Activated naive CD4-positive, alpha-beta T cell treated with anti-CD3 and anti-CD28 coated beads, Interleukin-2, amount 10 ng/mL, durations not matched to agents 7 days and 5 days (primary cell): ENCODE measurements at regions not wholly inside any gene's neighbourhood (a gene's known extent, or its start where the extent isn't known, plus 50 kb on each side); places are given as distances from the start of the nearest gene placed in this dataset.

ENCODE experiments used
- CTCF ChIA-PET: fragments of 350-600 bp; sonication (Branson Sonifier 250); formaldehyde crosslinking; loops from one replicate; lab custom pipeline; 2021; ENCODE audit warnings: antibody characterized with exemption; lab: Charles Lee
- DNase-seq: peaks from one replicate; pipeline ENCODE4 v3.0.0-alpha.2; 2020
- H3K27ac Mint-ChIP-seq: one replicate; pipeline ENCODE4 v1.8.0; 2021; ENCODE audit warnings: mild to moderate bottlenecking, moderate library complexity, mixed read lengths
- H3K27me3 Mint-ChIP-seq: one replicate; pipeline ENCODE4 v1.8.0; 2021; ENCODE audit warnings: mild to moderate bottlenecking, mixed read lengths
- H3K36me3 Mint-ChIP-seq: one replicate; pipeline ENCODE4 v1.8.0; 2021; ENCODE audit warnings: mixed read lengths
- H3K4me1 Mint-ChIP-seq: one replicate; pipeline ENCODE4 v1.8.0; 2021; ENCODE audit warnings: mixed read lengths
- H3K4me3 Mint-ChIP-seq: one replicate; pipeline ENCODE4 v1.8.0; 2021; ENCODE audit warnings: mild to moderate bottlenecking, moderate library complexity, mixed read lengths
- H3K9me3 Mint-ChIP-seq: one replicate; pipeline ENCODE4 v1.8.0; 2021; ENCODE audit warnings: mixed read lengths

GRCh38 chr18:44626236-44626635 is 54.5 kb upstream of the SETBP1 start:
- DNase-seq: no peak
- no peaks in the 10 kb centered on the region for H3K36me3 Mint-ChIP-seq
- H3K9me3 Mint-ChIP-seq: no peaks in the 10 kb centered on the region
- no peak overlapping the region for H3K4me3 Mint-ChIP-seq
- peaks cover 4% of the 10 kb centered on the region for H3K27me3 Mint-ChIP-seq
- H3K4me1 Mint-ChIP-seq: no peaks in the 10 kb centered on the region
- H3K27ac Mint-ChIP-seq: no peak overlapping the region
- CTCF ChIA-PET: no interaction called here

- H3K27ac Mint-ChIP-seq: no peak overlapping the region
- peaks cover 4% of the 10 kb centered on the region for H3K27me3 Mint-ChIP-seq
- no peak overlapping the region for H3K4me3 Mint-ChIP-seq
- H3K9me3 Mint-ChIP-seq: no peaks in the 10 kb centered on the region
- CTCF ChIA-PET: no interaction called here
- H3K36me3 Mint-ChIP-seq: no peaks in the 10 kb centered on the region
- no peak for DNase-seq
- no peaks in the 10 kb centered on the region for H3K4me1 Mint-ChIP-seq
Observed at GRCh38 chr18:44626807-44627206, 53.9 kb upstream of the SETBP1 start.

GRCh38 chr18:44627280-44627679 is 53.4 kb upstream of the SETBP1 start:
- peaks cover 4% of the 10 kb centered on the region for H3K27me3 Mint-ChIP-seq

GRCh38 chr18:44629406-44629805 is 51.3 kb upstream of the SETBP1 start:
- Mint-ChIP-seq H3K27me3 (peaks cover 4% of the 10 kb centered on the region), H3K4me3 (no peak overlapping the region), H3K27ac (no peak overlapping the region), H3K36me3 (no peaks in the 10 kb centered on the region), H3K9me3 (no peaks in the 10 kb centered on the region), H3K4me1 (no peaks in the 10 kb centered on the region)
- DNase-seq: no peak
- CTCF ChIA-PET: no interaction called here

More at GRCh38 chr18:44627280-44627679, 53.4 kb upstream of the SETBP1 start:
- no peak for DNase-seq
- Mint-ChIP-seq H3K4me3 (no peak overlapping the region), H3K27ac (no peak overlapping the region), H3K4me1 (no peaks in the 10 kb centered on the region), H3K36me3 (no peaks in the 10 kb centered on the region), H3K9me3 (no peaks in the 10 kb centered on the region)
- CTCF ChIA-PET: no interaction called here

- DNase-seq: no peak
- CTCF ChIA-PET: interaction anchor here (0.7 kb wide), 1 partner anchor 18 kb away, joined by 3 read pairs; no protein-coding TSS in a partner anchor
- Mint-ChIP-seq H3K27ac (no peak overlapping the region), H3K27me3 (peaks cover 4% of the 10 kb centered on the region), H3K4me3 (no peak overlapping the region), H3K36me3 (no peaks in the 10 kb centered on the region), H3K9me3 (no peaks in the 10 kb centered on the region), H3K4me1 (no peaks in the 10 kb centered on the region)
Observed at GRCh38 chr18:44630118-44630517, 50.6 kb upstream of the SETBP1 start.
